NCI-H524 (cell line): ENCODE measurements at regions not wholly inside any gene's neighbourhood (a gene's known extent, or its start where the extent isn't known, plus 50 kb on each side); places are given as distances from the start of the nearest gene placed in this dataset.

Experiments used
- DNase-seq, 2 experiments: peaks; one replicate each; lab custom pipeline; 2025; lab: John Stamatoyannopoulos, UW

DNA sequence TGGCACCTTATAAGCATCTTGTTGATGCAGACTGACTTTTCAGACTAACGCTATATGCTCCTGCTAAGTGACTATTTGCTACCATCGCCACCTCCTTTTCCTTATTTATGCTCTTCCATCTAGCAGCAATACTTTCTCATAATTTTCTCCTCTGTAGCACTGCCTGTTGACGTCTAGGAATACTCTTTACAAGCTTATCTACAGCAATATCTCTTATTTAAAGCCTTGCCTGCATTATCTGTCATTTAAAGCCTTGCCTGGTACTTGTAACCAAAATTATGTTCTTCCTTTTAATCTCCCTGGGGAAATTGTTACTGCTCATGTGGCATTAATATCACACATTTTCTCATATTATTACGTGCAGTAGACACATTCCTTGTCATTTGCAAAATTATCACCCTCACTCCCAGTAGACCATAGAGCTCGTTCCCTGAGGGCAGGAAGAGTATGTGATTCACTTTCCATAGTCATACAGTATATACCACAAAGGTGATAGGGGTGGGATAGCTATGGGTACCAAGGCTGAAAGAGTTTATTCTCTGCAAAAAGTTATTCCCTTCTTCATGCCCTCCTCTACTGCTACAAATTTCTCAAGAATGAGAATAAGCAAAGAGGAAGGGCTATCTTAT lies 359.7 kb upstream of the PCDH15 start:
- no peak for DNase-seq

DNA sequence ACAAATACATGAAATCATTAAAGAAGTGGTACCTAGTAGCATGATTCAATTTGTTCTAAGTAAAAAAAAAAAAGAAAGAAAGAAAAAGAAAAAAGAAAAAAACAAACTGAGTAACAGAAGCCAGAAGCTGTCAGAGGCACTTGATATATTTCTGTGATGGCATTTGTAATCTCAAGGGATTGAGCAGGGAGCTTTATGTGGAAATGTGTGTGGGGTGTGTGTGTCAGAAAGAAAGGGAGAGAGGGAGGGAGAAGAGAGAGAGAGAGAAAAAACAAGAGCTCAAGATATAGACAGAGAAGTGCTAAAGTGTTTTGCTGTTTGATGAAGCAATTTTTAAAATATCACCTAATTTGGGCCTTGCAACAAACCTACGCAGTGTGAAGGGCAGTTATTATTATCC lies 357.6 kb upstream of the PCDH15 start:
- DNase-seq = no peak

- DNase-seq = no peak
These were observed 345.0 kb upstream of the PCDH15 start for GRCh38 chr10:55146032-55146431.

- DNase-seq = no peak
These were observed 343.0 kb upstream of the PCDH15 start for GRCh38 chr10:55144001-55144400.

- no peak for DNase-seq
These were observed 340.9 kb upstream of the PCDH15 start for GRCh38 chr10:55141892-55142291.

GRCh38 chr10:55137063-55137462 lies 336.0 kb upstream of the PCDH15 start:
- DNase-seq = no peak

DNA sequence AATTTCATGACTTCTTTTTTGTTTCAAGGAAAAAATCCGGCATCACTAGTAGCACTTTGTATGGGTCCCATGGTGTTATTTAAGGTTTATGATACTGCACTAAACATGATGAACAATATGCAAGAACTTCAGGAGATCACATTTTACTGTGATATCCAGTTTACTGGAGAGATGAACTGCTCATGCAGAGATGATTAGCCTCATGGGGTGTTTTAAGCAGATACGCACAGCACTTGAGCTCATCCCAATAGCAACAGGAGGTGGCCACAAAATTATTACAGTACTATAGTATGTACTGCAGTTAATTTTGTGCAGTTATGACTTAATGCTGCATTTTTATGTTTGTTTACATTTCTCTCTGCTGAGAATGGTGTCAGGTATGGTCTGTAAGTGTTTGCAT lies 303.7 kb upstream of the PCDH15 start:
- DNase-seq = no peak

DNA sequence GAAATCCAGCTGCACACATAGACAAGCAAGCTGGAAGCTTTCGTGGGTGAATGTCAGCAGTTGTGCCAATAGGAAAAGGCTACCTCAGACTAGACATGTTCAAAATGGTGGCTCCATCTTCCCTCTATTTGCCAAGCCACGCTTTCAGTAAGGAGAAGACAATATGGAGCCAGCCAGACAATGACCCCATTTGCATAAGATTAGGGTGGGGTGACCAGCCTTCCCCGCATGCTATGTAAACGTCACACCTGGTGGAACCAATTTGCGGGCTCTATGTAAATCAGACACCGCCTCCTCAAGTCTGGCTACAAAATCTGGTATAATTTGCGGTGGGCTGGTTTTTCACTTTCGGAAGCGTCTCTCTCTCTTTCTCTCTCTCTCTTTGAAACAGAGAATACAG lies 297.4 kb upstream of the PCDH15 start:
- no peak for DNase-seq

- no peak for DNase-seq
These were observed 290.8 kb upstream of the PCDH15 start for GRCh38 chr10:55091691-55092328.

DNA sequence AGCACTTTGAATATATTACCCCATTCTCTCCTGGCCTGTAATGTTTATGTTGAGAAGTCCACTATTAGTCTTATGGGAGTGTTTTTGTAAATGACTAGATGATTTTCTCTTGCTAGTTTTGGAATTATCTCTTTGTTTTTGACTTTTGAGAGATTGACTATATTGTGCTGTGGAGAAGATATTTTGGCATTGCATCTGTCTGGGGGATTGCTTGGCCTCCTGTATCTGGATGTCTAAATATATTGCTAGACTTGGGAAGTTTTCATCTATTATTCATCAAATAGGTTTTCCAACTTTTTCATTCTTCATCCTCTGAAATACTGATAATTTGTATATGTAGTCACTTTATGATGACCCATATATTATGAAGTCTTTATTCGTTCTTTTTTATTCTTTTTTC lies 277.1 kb upstream of the PCDH15 start:
- DNase-seq = no peak

GRCh38 chr10:55065185-55065584 lies 264.2 kb upstream of the PCDH15 start:
- DNase-seq = no peak

- DNase-seq = no peak
These were observed 262.8 kb upstream of the PCDH15 start for GRCh38 chr10:55063811-55064210.

DNA sequence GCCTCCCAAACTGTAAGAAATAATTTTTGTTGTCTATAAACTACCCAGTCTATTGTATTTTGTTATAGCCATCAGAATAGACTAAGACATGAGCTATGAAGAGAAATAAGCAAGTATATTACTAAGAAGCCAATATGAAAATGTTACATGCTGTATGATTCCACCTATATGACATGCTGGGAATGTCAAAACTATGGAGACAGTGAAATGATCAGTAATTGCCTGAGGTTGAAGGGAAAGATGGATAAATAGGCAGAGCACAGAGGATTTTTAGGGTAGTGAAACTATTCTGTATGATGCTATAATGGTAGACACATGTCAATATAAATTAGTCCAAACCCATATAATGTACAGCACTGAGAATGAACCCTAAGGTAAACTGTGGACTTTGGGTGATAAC lies 261.3 kb upstream of the PCDH15 start:
- DNase-seq = no peak

- no peak for DNase-seq
These were observed 257.8 kb upstream of the PCDH15 start for GRCh38 chr10:55058800-55059199.

DNA sequence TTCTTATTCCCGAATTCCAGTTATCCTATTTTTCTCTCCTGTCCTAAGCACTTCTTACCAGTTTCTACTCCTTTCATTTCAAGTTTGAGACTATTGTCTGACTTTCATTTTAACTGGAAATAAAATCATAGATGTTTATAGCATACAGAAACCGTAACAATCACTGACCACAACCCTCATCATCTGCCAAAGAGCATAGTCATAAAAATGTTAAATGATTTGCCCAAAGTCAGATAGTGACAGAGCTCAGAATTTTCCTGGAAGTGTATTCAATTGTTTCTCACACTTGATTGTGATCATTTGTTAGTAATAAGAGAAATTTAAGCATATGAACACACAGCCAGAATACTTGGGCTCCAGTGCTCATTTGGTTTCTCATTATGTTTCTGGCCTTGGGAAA lies 250.5 kb upstream of the PCDH15 start:
- DNase-seq = no peak

DNA sequence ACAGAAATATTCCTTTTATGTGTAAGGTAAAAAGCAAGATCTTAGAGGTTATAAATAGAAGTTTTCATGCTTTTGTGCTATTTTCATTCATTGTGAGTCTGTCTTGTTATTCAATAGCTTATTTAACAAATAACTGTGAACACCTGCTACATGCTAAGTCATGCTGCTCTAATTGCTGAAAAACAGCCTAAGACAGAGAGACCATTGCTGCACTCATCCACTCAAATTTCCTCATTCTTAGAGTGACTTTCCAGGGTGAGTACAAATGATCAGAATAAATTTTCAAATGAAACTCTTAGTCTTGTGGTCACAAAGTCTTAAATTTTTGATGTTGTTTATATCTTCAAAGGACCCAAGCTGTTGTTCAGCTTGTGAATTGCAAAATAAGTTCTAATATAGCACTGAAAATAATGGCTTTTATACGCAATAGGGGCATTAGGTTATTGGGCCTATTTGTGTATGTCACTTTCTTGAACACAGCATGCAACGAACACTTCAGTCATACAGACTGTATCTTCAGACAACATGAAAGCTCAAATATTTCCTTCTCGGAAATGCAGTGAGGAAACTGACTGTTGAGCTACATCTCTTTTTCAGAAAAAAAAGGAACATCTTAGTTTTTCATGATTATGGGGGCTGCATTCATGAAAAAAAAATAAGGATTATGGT lies 247.9 kb upstream of the PCDH15 start:
- DNase-seq = no peak

DNA sequence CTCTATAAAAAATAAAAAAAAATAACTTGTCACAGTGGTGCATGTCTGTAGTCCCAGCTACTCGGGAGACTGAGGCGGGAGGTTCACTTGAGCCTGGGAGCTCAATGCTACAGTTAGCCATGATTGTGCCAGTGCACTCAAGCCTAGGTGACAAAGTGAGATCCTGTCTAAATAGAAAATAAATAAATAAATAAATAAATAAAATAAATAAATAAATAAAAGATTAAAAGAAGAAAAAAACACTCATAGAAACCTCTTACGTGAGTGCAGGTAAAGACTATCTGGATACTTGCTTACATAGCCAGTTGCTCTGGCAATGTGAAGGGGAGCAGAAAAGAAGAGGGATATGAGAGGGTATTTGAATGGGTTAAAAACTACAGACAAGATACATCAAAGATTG lies 242.5 kb upstream of the PCDH15 start:
- no peak for DNase-seq

DNA sequence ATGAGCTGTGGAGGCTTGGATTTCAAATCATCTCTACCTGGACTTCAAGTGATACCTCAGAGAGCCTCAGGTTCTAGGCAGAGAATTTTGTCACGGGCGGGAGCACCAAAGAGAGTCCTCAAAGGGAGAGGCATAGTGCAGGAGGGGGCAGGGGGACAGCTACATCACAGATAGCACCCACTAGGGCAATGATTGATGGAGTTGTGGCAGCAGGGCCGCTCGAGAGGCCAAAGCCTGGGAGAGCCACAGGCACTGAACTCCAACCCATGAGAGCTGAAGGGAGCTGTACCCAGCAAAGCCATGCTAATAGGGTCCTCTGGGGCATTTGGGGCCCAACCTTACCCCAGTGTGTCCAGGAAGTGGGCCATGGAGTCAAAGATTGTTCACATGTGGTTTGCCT lies 232.0 kb upstream of the PCDH15 start:
- DNase-seq = no peak

GRCh38 chr10:55024713-55025112 lies 223.7 kb upstream of the PCDH15 start:
- peak in 1 of 2 experiments; percentile 20 for DNase-seq

DNA sequence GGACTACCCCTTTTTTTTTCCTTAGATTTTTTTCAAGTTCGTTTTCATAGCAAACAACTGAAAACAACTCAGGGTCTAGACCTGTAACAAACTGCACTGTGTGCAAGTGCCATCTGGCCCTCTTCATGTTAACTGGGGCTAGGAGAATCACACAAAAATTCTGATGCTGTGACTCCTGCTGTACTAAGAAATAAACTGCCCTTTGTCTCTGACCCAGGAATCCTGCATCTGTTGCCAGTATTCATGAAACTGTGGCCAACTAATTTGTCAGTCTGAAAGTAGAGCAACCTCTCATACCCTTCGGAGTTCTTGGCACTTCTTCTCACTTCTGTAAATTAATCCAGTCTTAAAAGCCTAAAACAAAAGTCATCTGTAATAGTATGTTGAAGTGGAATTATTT lies 218.4 kb upstream of the PCDH15 start:
- peak in 1 of 2 experiments; percentile 0 for DNase-seq

DNA sequence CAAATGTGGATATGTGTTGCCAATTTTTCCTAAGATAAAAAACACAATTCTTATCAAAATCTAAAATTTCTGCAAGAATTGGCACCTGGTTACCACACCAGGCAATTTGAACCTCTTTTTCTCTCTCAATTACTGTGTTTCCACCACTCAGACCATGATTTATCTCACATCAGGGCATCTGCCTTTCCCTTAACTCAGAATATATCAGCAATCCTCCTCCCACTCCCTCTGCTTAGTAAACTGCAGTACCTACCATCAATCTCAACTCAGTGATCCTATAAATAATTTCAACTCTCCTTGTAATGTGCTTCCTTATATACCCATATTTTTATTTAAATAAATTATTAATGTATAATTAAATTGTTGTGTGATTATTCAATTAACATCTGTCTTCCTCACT lies 212.3 kb upstream of the PCDH15 start:
- no peak for DNase-seq

- DNase-seq = no peak
These were observed 201.4 kb upstream of the PCDH15 start for GRCh38 chr10:55002420-55002819.

DNA sequence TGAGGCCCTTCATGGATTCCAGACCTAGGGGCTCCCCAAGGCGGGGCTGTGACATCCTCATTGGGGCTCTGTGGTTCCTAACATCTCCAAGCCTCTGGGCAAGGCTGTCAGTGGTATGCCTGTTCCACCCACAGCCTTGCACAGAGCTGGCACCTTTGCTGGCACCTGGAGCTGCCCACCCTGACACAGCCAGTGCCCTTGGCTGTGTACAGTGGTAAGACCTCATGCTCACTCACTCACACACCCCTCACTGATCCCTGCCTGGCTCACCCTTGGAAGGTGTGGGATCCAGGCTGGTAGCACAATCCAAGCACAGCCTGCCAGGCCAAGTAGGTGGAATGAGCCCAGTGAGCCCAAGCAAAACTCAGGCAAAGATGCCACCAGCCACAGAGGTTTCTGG lies 200.4 kb upstream of the PCDH15 start:
- no peak for DNase-seq

GRCh38 chr10:54993148-54993547 lies 192.1 kb upstream of the PCDH15 start:
- DNase-seq = no peak
